H1 (cell line): ENCODE measurements at regions not wholly inside any gene's neighbourhood (a gene's known extent, or its start where the extent isn't known, plus 50 kb on each side); places are given as distances from the start of the nearest gene placed in this dataset.

Source experiments
- CTCF ChIA-PET: fragments of 300-600 bp; sonication (Branson Sonifier 250); formaldehyde crosslinking; loops from one replicate; lab custom pipeline; 2021; ENCODE audit not compliant: partially characterized antibody; lab: Charles Lee
- POLR2A ChIA-PET: fragments of 300-600 bp; sonication (Branson Sonifier 250); formaldehyde crosslinking; loops from one replicate; lab custom pipeline; 2021; ENCODE audit warnings: inconsistent platforms; ENCODE audit not compliant: partially characterized antibody; lab: Charles Lee
- DNase-seq, 2 experiments: peaks; one replicate each; pipeline versions ENCODE4 v3.0.0 to v3.0.0-alpha.2; 2010 to 2022; ENCODE audit warnings: low spot score in 2 of 2, low read depth in 1 of 2, mixed read lengths in 1 of 2
- FAIRE-seq: peaks from 2 replicates; lab custom pipeline; 2011; peaks lifted over from hg19 to GRCh38; lab: Jason Lieb, UNC
- H2AFZ ChIP-seq: 2 replicates; pipeline ENCODE4 v1.8.1; 2012; ENCODE audit warnings: low read length, inconsistent platforms
- H2AK5ac ChIP-seq: 2 replicates; pipeline ENCODE4 v1.6.1; 2013; ENCODE audit warnings: low read depth, low read length
- H2BK120ac ChIP-seq: replicated peaks from 2 replicates; pipeline ENCODE3; 2013; ENCODE audit warnings: low read depth, low read length, inconsistent platforms
- H2BK12ac ChIP-seq: 2 replicates; pipeline ENCODE4 v1.6.1; 2013; ENCODE audit warnings: low read depth, low read length
- H2BK15ac ChIP-seq: 2 replicates; pipeline ENCODE4 v1.6.1; 2013; ENCODE audit warnings: low read length
- H2BK20ac ChIP-seq: 2 replicates; pipeline ENCODE4 v1.6.1; 2013; ENCODE audit warnings: low read length
- H2BK5ac ChIP-seq: 2 replicates; pipeline ENCODE4 v1.6.1; 2013; ENCODE audit warnings: low read depth, low read length
- H3K14ac ChIP-seq: 2 replicates; pipeline ENCODE4 v1.6.1; 2013; ENCODE audit warnings: inconsistent platforms; ENCODE audit not compliant: insufficient read length
- H3K18ac ChIP-seq: 2 replicates; pipeline ENCODE4 v1.6.1; 2013; ENCODE audit warnings: low read length; ENCODE audit errors: extremely low read depth
- H3K23ac ChIP-seq: 2 replicates; pipeline ENCODE4 v1.6.1; 2013; ENCODE audit warnings: inconsistent platforms; ENCODE audit not compliant: insufficient read length
- H3K23me2 ChIP-seq: 2 replicates; pipeline ENCODE4 v1.6.1; 2013; ENCODE audit warnings: low read depth, low read length
- H3K27ac ChIP-seq: 2 replicates; pipeline ENCODE4 v1.6.1; 2011; ENCODE audit warnings: low read depth, low read length, inconsistent platforms
- H3K27me3 ChIP-seq, 4 experiments: replicated peaks in 1 of 4; 1 replicate in 1 of 4; 2 replicates in 3 of 4; pipeline versions ENCODE4 v1.6.1 to v1.8.1; 2011 to 2013; ENCODE audit warnings: low read length in 3 of 4, mild to moderate bottlenecking in 3 of 4, inconsistent platforms in 2 of 4, mixed read lengths in 2 of 4, moderate library complexity in 1 of 4; ENCODE audit not compliant: control insufficient read depth in 3 of 4, insufficient read depth in 3 of 4; ENCODE audit errors: extremely low read depth in 1 of 4
- H3K36me3 ChIP-seq, 4 experiments: 2 replicates each; pipeline versions ENCODE4 v1.6.1 to v1.8.1; 2011 to 2013; ENCODE audit warnings: mild to moderate bottlenecking in 4 of 4, low read length in 3 of 4, moderate library complexity in 2 of 4, control low read depth in 1 of 4, inconsistent platforms in 1 of 4; ENCODE audit not compliant: insufficient read depth in 4 of 4, control insufficient read depth in 2 of 4
- H3K4ac ChIP-seq: replicated peaks from 2 replicates; pipeline ENCODE3; 2013; ENCODE audit warnings: low read length, low read depth, mixed read lengths, inconsistent platforms; ENCODE audit not compliant: insufficient read length
- H3K4me1 ChIP-seq, 4 experiments: replicated peaks in 1 of 4; 1 replicate in 1 of 4; 2 replicates in 3 of 4; pipeline versions ENCODE4 v1.6.1 to v1.8.1; 2011 to 2013; ENCODE audit warnings: low read length in 3 of 4, inconsistent platforms in 2 of 4, mixed read lengths in 1 of 4; ENCODE audit not compliant: insufficient read depth in 4 of 4, control insufficient read depth in 3 of 4
- H3K4me2 ChIP-seq, 2 experiments: 2 replicates each; pipeline versions ENCODE4 v1.6.1 to v1.8.1; 2011 to 2013; ENCODE audit warnings: low read depth in 2 of 2, low read length in 2 of 2, control low read depth in 1 of 2, inconsistent platforms in 1 of 2, mild to moderate bottlenecking in 1 of 2; ENCODE audit not compliant: insufficient read depth in 1 of 2
- H3K4me3 ChIP-seq, 4 experiments: fragments of 200-600, 300-600 bp in 1 of 4; sonication (generic), shearing (Covaris generic), sonication (Bioruptor Twin) in 1 of 4; 2 replicates each; pipeline versions ENCODE4 v1.5.1 to v1.8.1; 2011 to 2016; ENCODE audit warnings: low read length in 4 of 4, low read depth in 3 of 4, control low read depth in 2 of 4, inconsistent platforms in 2 of 4, mild to moderate bottlenecking in 2 of 4, mixed read lengths in 1 of 4, moderate library complexity in 1 of 4; ENCODE audit not compliant: insufficient read depth in 2 of 4; ENCODE audit errors: extremely low read depth in 1 of 4
- H3K56ac ChIP-seq: replicated peaks from 2 replicates; pipeline ENCODE3; 2013; ENCODE audit warnings: low read depth, mild to moderate bottlenecking, mixed read lengths, low read length, inconsistent platforms; ENCODE audit not compliant: insufficient read length
- H3K79me1 ChIP-seq: 2 replicates; pipeline ENCODE4 v1.6.1; 2013; ENCODE audit warnings: low read depth, low read length, control low read depth
- H3K79me2 ChIP-seq, 2 experiments: 2 replicates each; pipeline versions ENCODE4 v1.6.1 to v1.8.1; 2012 to 2013; ENCODE audit warnings: low read length in 2 of 2, mild to moderate bottlenecking in 2 of 2, inconsistent platforms in 1 of 2; ENCODE audit not compliant: insufficient read depth in 2 of 2, control insufficient read depth in 1 of 2
- H3K9ac ChIP-seq, 4 experiments: replicated peaks in 1 of 4; 1 replicate in 1 of 4; 2 replicates in 3 of 4; pipeline versions ENCODE4 v1.6.1 to v1.8.1; 2011 to 2013; ENCODE audit warnings: low read depth in 3 of 4, low read length in 3 of 4, control low read depth in 2 of 4, mild to moderate bottlenecking in 2 of 4, moderate library complexity in 2 of 4, inconsistent platforms in 1 of 4; ENCODE audit errors: extremely low read depth in 1 of 4
- H3K9me3 ChIP-seq, 2 experiments: 2 replicates each; pipeline versions ENCODE4 v1.6.1 to v1.8.1; 2012 to 2013; ENCODE audit warnings: mild to moderate bottlenecking in 2 of 2, moderate library complexity in 2 of 2, control low read depth in 1 of 2, inconsistent platforms in 1 of 2, low read depth in 1 of 2, low read length in 1 of 2, mixed read lengths in 1 of 2; ENCODE audit not compliant: insufficient read depth in 2 of 2
- H4K20me1 ChIP-seq, 2 experiments: replicated peaks in 1 of 2; 2 replicates each; pipeline versions ENCODE3 to v1.8.1; 2011 to 2013; ENCODE audit warnings: inconsistent platforms in 2 of 2, low read length in 2 of 2, mild to moderate bottlenecking in 1 of 2; ENCODE audit not compliant: insufficient read depth in 2 of 2, control insufficient read depth in 1 of 2
- H4K5ac ChIP-seq: 2 replicates; pipeline ENCODE4 v1.6.1; 2013; ENCODE audit warnings: low read length, low read depth, mixed read lengths, inconsistent platforms; ENCODE audit not compliant: insufficient read length
- H4K8ac ChIP-seq: 2 replicates; pipeline ENCODE4 v1.8.0; 2013; ENCODE audit warnings: mild to moderate bottlenecking, moderate library complexity, low read length, inconsistent platforms; ENCODE audit not compliant: insufficient read depth; ENCODE audit errors: extremely low read depth
- H4K91ac ChIP-seq: replicated peaks from 2 replicates; pipeline ENCODE3; 2013; ENCODE audit warnings: low read length, mixed read lengths, inconsistent platforms; ENCODE audit not compliant: insufficient read length
- ASH2L ChIP-seq: fragments of 200-600, 300-600 bp; sonication (generic); IDR thresholded peaks from one replicate; pipeline ENCODE4 v1.7.1; 2017; ENCODE audit warnings: low read length
- CBX5 ChIP-seq: fragments of 300-800, 300-1000 bp; sonication (generic); IDR thresholded peaks from 2 replicates; pipeline ENCODE4 v1.7.1; 2016; ENCODE audit warnings: antibody characterized with exemption, low read length, low read depth
- PHF8 ChIP-seq: fragments of 200-600 bp; sonication (generic); conservative IDR thresholded peaks from 2 replicates; pipeline ENCODE4 v1.7.1; 2012; ENCODE audit warnings: low read depth, mild to moderate bottlenecking, inconsistent platforms, low read length, moderate library complexity
- POLR2A ChIP-seq, 2 experiments: IDR thresholded peaks; 1 replicate in 1 of 2; 2 replicates in 1 of 2; pipeline ENCODE4 v1.6.1; 2011; ENCODE audit warnings: low read depth in 2 of 2, low read length in 2 of 2, mild to moderate bottlenecking in 2 of 2; ENCODE audit errors: control extremely low read depth in 1 of 2
- RAD21 ChIP-seq, 2 experiments: IDR thresholded peaks in 1 of 2; conservative IDR thresholded peaks in 1 of 2; 2 replicates each; pipeline ENCODE4 v1.6.1; 2011; ENCODE audit warnings: low read depth in 2 of 2, low read length in 2 of 2, improper control_type of control experiment in 1 of 2, inconsistent platforms in 1 of 2, mild to moderate bottlenecking in 1 of 2, moderate library complexity in 1 of 2
- RNF2 ChIP-seq: fragments of 200-900, 300-1000 bp; sonication (generic); IDR thresholded peaks from 2 replicates; pipeline ENCODE4 v1.7.1; 2016; ENCODE audit warnings: borderline replicate concordance, low read depth, mild to moderate bottlenecking, antibody characterized with exemption, low read length; ENCODE audit not compliant: poor library complexity, severe bottlenecking; ENCODE audit errors: missing control alignments
- TEAD4 ChIP-seq: IDR thresholded peaks from 2 replicates; pipeline ENCODE4 v1.6.1; 2012; ENCODE audit warnings: low read depth, low read length, inconsistent platforms, mixed read lengths
- WGBS, 2 experiments: shearing (Covaris generic) in 1 of 2; methylation state at CpG; one replicate each; pipeline versions ENCODE4 v1.1.6 to v1.1.7; 2013 to 2015; ENCODE audit warnings: low lambda C conversion rate in 2 of 2, mixed read lengths in 2 of 2, inconsistent platforms in 1 of 2, low coverage in 1 of 2, missing lambda C conversion rate in 1 of 2; ENCODE audit not compliant: insufficient replicate concordance in 2 of 2, insufficient coverage in 1 of 2, insufficient read length in 1 of 2; ENCODE audit errors: extremely low coverage in 1 of 2, missing lambda C conversion rate in 1 of 2; 5-methylcytosine and 5-hydroxymethylcytosine counted together

GRCh38 chr10:90304533-90304932 is 553.3 kb downstream of the HTR7 start:
- Histone ChIP-seq H3K56ac (no peak overlapping the region), H3K9ac (no peak overlapping the region), H3K79me1 (no peaks in the 10 kb centered on the region), H3K4me1 (peaks cover 4 to 12% (median 9%) of the 10 kb centered on the region in 4 experiments; a peak in 5 of 7 replicates), H3K36me3 (peaks cover 0 to 21% (median 2%) of the 10 kb centered on the region in 4 experiments; a peak in 3 of 8 replicates), H3K4ac (no peak overlapping the region), H2BK20ac (no peak overlapping the region), H4K91ac (no peak overlapping the region), H2AK5ac (no peak overlapping the region), H2AFZ (no peak overlapping the region), H3K27me3 (no peaks in the 10 kb centered on the region), H3K23ac (no peak overlapping the region), H2BK120ac (no peak overlapping the region), H4K5ac (no peak overlapping the region), H3K4me2 (no peak overlapping the region), H2BK12ac (no peak overlapping the region), H3K27ac (no peak overlapping the region), H3K9me3 (peaks cover 0 to 6% of the 10 kb centered on the region in 2 experiments; a peak in 1 of 4 replicates), H3K18ac (no peak overlapping the region), H2BK5ac (no peak overlapping the region), H3K79me2 (no peaks in the 10 kb centered on the region; a peak in 1 of 4 replicates), H3K14ac (no peak overlapping the region), H2BK15ac (no peak overlapping the region), H4K20me1 (no peaks in the 10 kb centered on the region), H4K8ac (no peak overlapping the region), H3K23me2 (no peaks in the 10 kb centered on the region; the same call in 1 of the 2 replicates), H3K4me3 (no peak overlapping the region)
- TF ChIP-seq RAD21 (IDR thresholded peaks at IDR 0.05 in 1 of 2, conservative IDR thresholded peaks at IDR 0.05 in 1 of 2; ENCODE audit: low read depth in 2 of 2, low read length in 2 of 2) (no peak), RNF2 (no peak), CBX5 (no peak), TEAD4 (no peak), PHF8 (no peak), POLR2A (IDR thresholded peaks at IDR 0.05; ENCODE audit: control extremely low read depth in 1 of 2, low read depth in 2 of 2, low read length in 2 of 2) (no peak), ASH2L (no peak)
- POLR2A ChIA-PET = interaction anchor here (1.0 to 2.5 kb wide), 2 partner anchors 10 kb away, joined by 3 to 9 read pairs; no protein-coding TSS in a partner anchor
- CTCF ChIA-PET = interaction anchor here (0.6 to 0.8 kb wide), 2 partner anchors 162 to 288 kb away, joined by 3 read pairs; no protein-coding TSS in a partner anchor
- FAIRE-seq = no peak
- no peak for DNase-seq
- 37% methylated on average over 1 of the region's 1 CpG; no CpG with 5 or more reads in 1 of the 2 experiments for WGBS, 2 experiments
